HEK293 (cell line): ENCODE measurements at regions not wholly inside any gene's neighbourhood (a gene's known extent, or its start where the extent isn't known, plus 50 kb on each side); places are given as distances from the start of the nearest gene placed in this dataset.

ENCODE experiments used
- CTCF ChIA-PET: fragments of 350-600 bp; formaldehyde crosslinking; extraction: SDS; loops from one replicate; lab custom pipeline; 2021; ENCODE audit warnings: antibody characterized with exemption; lab: Yijun Ruan, JAX
- POLR2A ChIA-PET: fragments of 300-600 bp; formaldehyde crosslinking; extraction: SDS; loops from one replicate; lab custom pipeline; 2020; ENCODE audit warnings: antibody characterized with exemption, inconsistent platforms; lab: Yijun Ruan, JAX
- H3K27ac ChIP-seq: fragments of 200-500 bp; sonication (Bioruptor generic); 2 replicates; pipeline ENCODE4 v1.5.1; 2014; ENCODE audit warnings: low read depth, low read length, control low read depth, inconsistent platforms; ENCODE audit errors: extremely low read depth
- H3K36me3 ChIP-seq, 2 experiments: fragments of 200-500 bp in 1 of 2; sonication (Bioruptor generic) in 1 of 2; 1 replicate in 1 of 2; 2 replicates in 1 of 2; pipeline ENCODE4 v1.5.1; 2014 to 2017; ENCODE audit warnings: inconsistent platforms in 2 of 2, low read length in 2 of 2; ENCODE audit not compliant: control insufficient read depth in 2 of 2, insufficient read depth in 1 of 2
- H3K4me1 ChIP-seq: fragments of 200-500 bp; sonication (Bioruptor generic); 2 replicates; pipeline ENCODE4 v1.5.1; 2014; ENCODE audit warnings: mild to moderate bottlenecking, low read length, inconsistent platforms; ENCODE audit not compliant: control insufficient read depth, insufficient read depth
- H3K4me3 ChIP-seq: 2 replicates; pipeline ENCODE4 v1.5.1; 2011; ENCODE audit warnings: low read depth, mild to moderate bottlenecking, control low read depth, low read length, moderate library complexity
- H3K9me3 ChIP-seq: fragments of 200-500 bp; sonication (Bioruptor generic); 2 replicates; pipeline ENCODE4 v1.5.1; 2014; ENCODE audit warnings: low read depth, low read length, inconsistent platforms; ENCODE audit not compliant: control insufficient read depth, insufficient read depth
- EGR2 ChIP-seq: fragments of 450-650 bp; formaldehyde crosslinking; IDR thresholded peaks from 2 replicates; pipeline ENCODE4 v1.5.1; 2016; ENCODE audit warnings: low read depth, missing biosample characterization, missing genetic modification characterization
- OSR2 ChIP-seq: fragments of 450-650 bp; formaldehyde crosslinking; IDR thresholded peaks from 2 replicates; pipeline ENCODE4 v1.5.1; 2016; ENCODE audit warnings: missing biosample characterization, missing genetic modification characterization
- OVOL3 ChIP-seq: fragments of 450-650 bp; formaldehyde crosslinking; IDR thresholded peaks from 2 replicates; pipeline ENCODE4 v1.5.1; 2016; ENCODE audit warnings: missing biosample characterization, missing genetic modification characterization
- SP7 ChIP-seq: fragments of 450-650 bp; formaldehyde crosslinking; IDR thresholded peaks from 2 replicates; pipeline ENCODE4 v1.5.1; 2016; ENCODE audit warnings: missing biosample characterization, missing genetic modification characterization
- ZEB2 ChIP-seq: fragments of 450-650 bp; formaldehyde crosslinking; IDR thresholded peaks from 2 replicates; pipeline ENCODE4 v1.5.1; 2016; ENCODE audit warnings: missing biosample characterization, missing genetic modification characterization
- ZFHX2 ChIP-seq: fragments of 450-650 bp; formaldehyde crosslinking; conservative IDR thresholded peaks from 2 replicates; pipeline ENCODE4 v1.5.1; 2016; ENCODE audit warnings: missing biosample characterization, missing genetic modification characterization
- ZFP69B ChIP-seq: fragments of 450-650 bp; formaldehyde crosslinking; IDR thresholded peaks from 2 replicates; pipeline ENCODE4 v1.5.1; 2016; ENCODE audit warnings: missing biosample characterization, missing genetic modification characterization
- ZNF16 ChIP-seq: fragments of 450-650 bp; formaldehyde crosslinking; IDR thresholded peaks from 2 replicates; pipeline ENCODE4 v1.5.1; 2016; ENCODE audit warnings: low read depth, missing biosample characterization, missing genetic modification characterization
- ZNF184 ChIP-seq: fragments of 450-650 bp; IDR thresholded peaks from 2 replicates; pipeline ENCODE4 v1.5.1; 2018; ENCODE audit warnings: missing biosample characterization, mild to moderate bottlenecking, missing genetic modification characterization
- ZNF274 ChIP-seq, 2 experiments: fragments of 200-500 bp in 1 of 2; fragments of 450-650 bp in 1 of 2; sonication (Bioruptor generic) in 1 of 2; formaldehyde crosslinking in 1 of 2; IDR thresholded peaks; 2 replicates each; pipeline versions ENCODE4 v1.5.1 to v1.6.1; 2014 to 2016; ENCODE audit warnings: borderline replicate concordance in 1 of 2, inconsistent platforms in 1 of 2, low read length in 1 of 2, missing biosample characterization in 1 of 2, missing genetic modification characterization in 1 of 2
- ZNF354C ChIP-seq: fragments of 450-650 bp; formaldehyde crosslinking; IDR thresholded peaks from 2 replicates; pipeline ENCODE4 v1.5.1; 2016; ENCODE audit warnings: missing biosample characterization, missing genetic modification characterization, low read depth, borderline replicate concordance
- ZNF362 ChIP-seq: fragments of 450-650 bp; formaldehyde crosslinking; IDR thresholded peaks from 2 replicates; pipeline ENCODE4 v1.5.1; 2016; ENCODE audit warnings: missing biosample characterization, missing genetic modification characterization
- ZNF518A ChIP-seq: fragments of 450-650 bp; formaldehyde crosslinking; conservative IDR thresholded peaks from 2 replicates; pipeline ENCODE4 v1.5.1; 2016; ENCODE audit warnings: low read depth, missing biosample characterization, missing genetic modification characterization
- ZSCAN18 ChIP-seq: fragments of 450-650 bp; formaldehyde crosslinking; IDR thresholded peaks from 2 replicates; pipeline ENCODE4 v1.5.1; 2016; ENCODE audit warnings: missing biosample characterization, missing genetic modification characterization
- TF ChIP-seq, protein P1 (sequence below): fragments of 450-650 bp; formaldehyde crosslinking; IDR thresholded peaks from 2 replicates; pipeline ENCODE4 v1.5.1; 2017; ENCODE audit warnings: missing biosample characterization, missing genetic modification characterization
- TF ChIP-seq, protein P2 (sequence below): fragments of 450-650 bp; formaldehyde crosslinking; IDR thresholded peaks from 2 replicates; pipeline ENCODE4 v1.5.1; 2016; ENCODE audit warnings: missing biosample characterization, missing genetic modification characterization, low read depth

DNA sequence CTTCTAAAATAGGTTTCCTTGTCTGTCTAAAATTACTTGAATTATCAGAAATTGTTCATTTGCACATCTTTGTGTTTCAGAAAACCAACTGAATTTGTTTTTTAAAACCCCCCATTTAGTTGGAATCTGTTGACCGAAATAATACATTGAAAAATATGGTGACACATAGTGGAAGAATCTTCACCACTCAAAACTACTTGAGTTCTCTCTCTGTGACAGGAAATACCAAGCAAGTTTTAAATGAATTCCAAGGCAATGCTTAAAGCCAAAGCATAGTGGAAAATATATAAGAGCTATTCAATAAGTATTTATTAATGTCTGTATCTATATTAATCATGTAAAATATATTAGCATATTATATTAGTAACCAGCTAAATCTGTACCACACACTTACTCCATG is 224.9 kb upstream of the COL8A1 start (continued):
- no peak for TF ChIP-seq ZEB2 (tag by site-specific recombination)

- TF ChIP-seq EGR2 (tag by site-specific recombination) (no peak), ZNF518A (tag by site-specific recombination) (no peak), ZNF362 (tag by site-specific recombination) (no peak), ZSCAN18 (tag by site-specific recombination) (no peak), ZNF184 (tag by site-specific recombination) (no peak), ZNF354C (tag by site-specific recombination) (no peak), ZNF16 (tag by site-specific recombination) (no peak), SP7 (no peak), ZFP69B (tag by site-specific recombination) (no peak), ZFHX2 (tag by site-specific recombination) (no peak), OSR2 (tag by site-specific recombination) (no peak), ZNF274 (IDR thresholded peaks at IDR 0.05; ENCODE audit: low read length) (no peak), ZNF274 (tag by site-specific recombination; IDR thresholded peaks at IDR 0.05; ENCODE audit: borderline replicate concordance) (no peak), OVOL3 (tag by site-specific recombination) (no peak)
- TF ChIP-seq, protein P1, sequence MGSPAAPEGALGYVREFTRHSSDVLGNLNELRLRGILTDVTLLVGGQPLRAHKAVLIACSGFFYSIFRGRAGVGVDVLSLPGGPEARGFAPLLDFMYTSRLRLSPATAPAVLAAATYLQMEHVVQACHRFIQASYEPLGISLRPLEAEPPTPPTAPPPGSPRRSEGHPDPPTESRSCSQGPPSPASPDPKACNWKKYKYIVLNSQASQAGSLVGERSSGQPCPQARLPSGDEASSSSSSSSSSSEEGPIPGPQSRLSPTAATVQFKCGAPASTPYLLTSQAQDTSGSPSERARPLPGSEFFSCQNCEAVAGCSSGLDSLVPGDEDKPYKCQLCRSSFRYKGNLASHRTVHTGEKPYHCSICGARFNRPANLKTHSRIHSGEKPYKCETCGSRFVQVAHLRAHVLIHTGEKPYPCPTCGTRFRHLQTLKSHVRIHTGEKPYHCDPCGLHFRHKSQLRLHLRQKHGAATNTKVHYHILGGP (tag by site-specific recombination), result no peak
- TF ChIP-seq, protein P2, sequence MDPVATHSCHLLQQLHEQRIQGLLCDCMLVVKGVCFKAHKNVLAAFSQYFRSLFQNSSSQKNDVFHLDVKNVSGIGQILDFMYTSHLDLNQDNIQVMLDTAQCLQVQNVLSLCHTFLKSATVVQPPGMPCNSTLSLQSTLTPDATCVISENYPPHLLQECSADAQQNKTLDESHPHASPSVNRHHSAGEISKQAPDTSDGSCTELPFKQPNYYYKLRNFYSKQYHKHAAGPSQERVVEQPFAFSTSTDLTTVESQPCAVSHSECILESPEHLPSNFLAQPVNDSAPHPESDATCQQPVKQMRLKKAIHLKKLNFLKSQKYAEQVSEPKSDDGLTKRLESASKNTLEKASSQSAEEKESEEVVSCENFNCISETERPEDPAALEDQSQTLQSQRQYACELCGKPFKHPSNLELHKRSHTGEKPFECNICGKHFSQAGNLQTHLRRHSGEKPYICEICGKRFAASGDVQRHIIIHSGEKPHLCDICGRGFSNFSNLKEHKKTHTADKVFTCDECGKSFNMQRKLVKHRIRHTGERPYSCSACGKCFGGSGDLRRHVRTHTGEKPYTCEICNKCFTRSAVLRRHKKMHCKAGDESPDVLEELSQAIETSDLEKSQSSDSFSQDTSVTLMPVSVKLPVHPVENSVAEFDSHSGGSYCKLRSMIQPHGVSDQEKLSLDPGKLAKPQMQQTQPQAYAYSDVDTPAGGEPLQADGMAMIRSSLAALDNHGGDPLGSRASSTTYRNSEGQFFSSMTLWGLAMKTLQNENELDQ (tag by site-specific recombination), result no peak
- CTCF ChIA-PET, result no interaction called here
- H3K4me1 ChIP-seq, result peaks cover 2% of the 10 kb centered on the region; the same call in 1 of the 2 replicates
- POLR2A ChIA-PET, result no interaction called here
- no peaks in the 10 kb centered on the region for H3K9me3 ChIP-seq
- H3K27ac ChIP-seq, result no peak overlapping the region
- no peak overlapping the region for H3K4me3 ChIP-seq
- no peaks in the 10 kb centered on the region for H3K36me3 ChIP-seq
Observed at GRCh38 chr3:99410789-99411311, 227.5 kb upstream of the COL8A1 start.
